ENCODE measurements at regions not wholly inside any gene's neighbourhood (a gene's known extent, or its start where the extent isn't known, plus 50 kb on each side); places are given as distances from the start of the nearest gene placed in this dataset.
"Not testable (repeated sequence)": the region's sequence is repeated elsewhere in the genome, so short reads cannot be mapped to it uniquely, and the experiment has no call there.

GRCh38 chrX:19214311-19214710 is 92.0 kb upstream of the ADGRG2 start:
- Histone ChIP-seq H3K27me3 (no peaks in the 10 kb centered on the region), H3K27ac (no peak overlapping the region), H3K4me1 (no peaks in the 10 kb centered on the region), H3K9me3 (no peaks in the 10 kb centered on the region), H3K4me3 (no peak overlapping the region), H3K36me3 (no peaks in the 10 kb centered on the region)
- no peak for DNase-seq (ENCODE audit: extremely low spot score in 2 of 2)
- intact Hi-C loops (cut with DNase I): no loop called here
- TF ChIP-seq CTCF (IDR thresholded peaks at IDR 0.05) (no peak), POLR2AphosphoS5 (IDR thresholded peaks at IDR 0.05; ENCODE audit: insufficient read depth in 1 of 2, low read depth in 1 of 2) (no peak), POLR2A (IDR thresholded peaks at IDR 0.05) (no peak)

GRCh38 chrX:19225909-19226308 is 103.6 kb upstream of the ADGRG2 start:
- Histone ChIP-seq H3K36me3 (no peaks in the 10 kb centered on the region), H3K4me3 (no peak overlapping the region), H3K4me1 (no peaks in the 10 kb centered on the region), H3K27me3 (no peaks in the 10 kb centered on the region), H3K27ac (no peak overlapping the region), H3K9me3 (no peaks in the 10 kb centered on the region)
- no peak for DNase-seq (ENCODE audit: extremely low spot score in 2 of 2)
- TF ChIP-seq CTCF (IDR thresholded peaks at IDR 0.05): no peak
- no peak for TF ChIP-seq POLR2AphosphoS5 (IDR thresholded peaks at IDR 0.05; ENCODE audit: insufficient read depth in 1 of 2, low read depth in 1 of 2)
- no peak for TF ChIP-seq POLR2A (IDR thresholded peaks at IDR 0.05)
- intact Hi-C loops (cut with DNase I): no loop called here

- H3K9me3 ChIP-seq; H3K36me3 ChIP-seq; H3K4me1 ChIP-seq; H3K27ac ChIP-seq; H3K4me3 ChIP-seq; H3K27me3 ChIP-seq; DNase-seq (ENCODE audit: extremely low spot score in 2 of 2); intact Hi-C loops (cut with DNase I): not testable (repeated sequence)
Measured at GRCh38 chrX:19229896-19230295, 107.6 kb upstream of the ADGRG2 start.

- Histone ChIP-seq H3K27ac (no peak overlapping the region), H3K36me3 (no peaks in the 10 kb centered on the region), H3K27me3 (no peaks in the 10 kb centered on the region), H3K4me1 (no peaks in the 10 kb centered on the region), H3K4me3 (no peak overlapping the region), H3K9me3 (no peaks in the 10 kb centered on the region)
- TF ChIP-seq POLR2A (IDR thresholded peaks at IDR 0.05) (no peak), CTCF (IDR thresholded peaks at IDR 0.05) (no peak), POLR2AphosphoS5 (IDR thresholded peaks at IDR 0.05; ENCODE audit: insufficient read depth in 1 of 2, low read depth in 1 of 2) (no peak)
- intact Hi-C loops (cut with DNase I): no loop called here
- no peak for DNase-seq (ENCODE audit: extremely low spot score in 2 of 2)
Measured at GRCh38 chrX:19237901-19238300, 105.8 kb upstream of the PDHA1 start.

- Histone ChIP-seq H3K36me3 (no peaks in the 10 kb centered on the region), H3K9me3 (no peaks in the 10 kb centered on the region), H3K4me1 (no peaks in the 10 kb centered on the region), H3K4me3 (no peak overlapping the region), H3K27me3 (no peaks in the 10 kb centered on the region), H3K27ac (no peak overlapping the region)
- intact Hi-C loops (cut with DNase I): no loop called here
- no peak for DNase-seq (ENCODE audit: extremely low spot score in 2 of 2)
- TF ChIP-seq POLR2AphosphoS5 (IDR thresholded peaks at IDR 0.05; ENCODE audit: insufficient read depth in 1 of 2, low read depth in 1 of 2) (no peak), CTCF (IDR thresholded peaks at IDR 0.05) (no peak), POLR2A (IDR thresholded peaks at IDR 0.05) (no peak)
Measured at GRCh38 chrX:19243431-19243830, 100.3 kb upstream of the PDHA1 start.

- intact Hi-C loops (cut with DNase I); H3K36me3 ChIP-seq; H3K9me3 ChIP-seq; H3K27me3 ChIP-seq; DNase-seq (ENCODE audit: extremely low spot score in 2 of 2); H3K4me1 ChIP-seq; H3K27ac ChIP-seq; H3K4me3 ChIP-seq: not testable (repeated sequence)
Measured at GRCh38 chrX:19244921-19245320, 98.8 kb upstream of the PDHA1 start.

Measured in vagina (tissue), 2 donors.